DND-41 (cell line): ENCODE measurements at regions not wholly inside any gene's neighbourhood (a gene's known extent, or its start where the extent isn't known, plus 50 kb on each side); places are given as distances from the start of the nearest gene placed in this dataset.

Experiments
- ATAC-seq: fragments of 200-7000 bp; cut with Tn5 transposase; 3 replicates; pipeline ENCODE4 v1.9.1; 2021; ENCODE audit warnings: low read depth; ENCODE audit not compliant: insufficient read depth
- DNase-seq: peaks from one replicate; pipeline ENCODE4 v3.0.0-alpha.2; 2020
- H2AFZ ChIP-seq: 2 replicates; pipeline ENCODE4 v1.6.0; 2012; ENCODE audit warnings: low read depth, low read length
- H3K27ac ChIP-seq: 2 replicates; pipeline ENCODE4 v1.5.1; 2012; ENCODE audit warnings: low read length, inconsistent platforms
- H3K27me3 ChIP-seq: fragments of 200-600 bp; sonication (generic); 2 replicates; pipeline ENCODE4 v1.6.0; 2012; ENCODE audit warnings: low read length, mild to moderate bottlenecking, inconsistent platforms; ENCODE audit not compliant: insufficient read depth, poor library complexity
- H3K36me3 ChIP-seq: 2 replicates; pipeline ENCODE4 v1.5.1; 2012; ENCODE audit warnings: low read length, inconsistent platforms; ENCODE audit not compliant: insufficient read depth
- H3K4me1 ChIP-seq: 2 replicates; pipeline ENCODE4 v1.5.1; 2012; ENCODE audit warnings: mild to moderate bottlenecking, low read length; ENCODE audit not compliant: insufficient read depth
- H3K4me2 ChIP-seq: 2 replicates; pipeline ENCODE4 v1.6.0; 2012; ENCODE audit warnings: mild to moderate bottlenecking, moderate library complexity, low read length, inconsistent platforms; ENCODE audit not compliant: insufficient read depth
- H3K4me3 ChIP-seq, 2 experiments: fragments of 200-600 bp in 1 of 2; shearing (Covaris generic) in 1 of 2; 2 replicates each; pipeline ENCODE4 v1.5.1; 2012 to 2016; ENCODE audit warnings: inconsistent platforms in 2 of 2, low read length in 2 of 2, mild to moderate bottlenecking in 2 of 2, low read depth in 1 of 2, moderate library complexity in 1 of 2
- H3K79me2 ChIP-seq: 2 replicates; pipeline ENCODE4 v1.6.0; 2012; ENCODE audit warnings: low read length, inconsistent platforms; ENCODE audit not compliant: insufficient read depth
- H3K9ac ChIP-seq: 2 replicates; pipeline ENCODE4 v1.6.0; 2012; ENCODE audit warnings: low read depth, mild to moderate bottlenecking, inconsistent platforms, low read length, moderate library complexity
- H3K9me3 ChIP-seq: 2 replicates; pipeline ENCODE4 v1.5.1; 2012; ENCODE audit warnings: low read length, moderate library complexity, mild to moderate bottlenecking, inconsistent platforms; ENCODE audit not compliant: insufficient read depth, severe bottlenecking
- H4K20me1 ChIP-seq: 2 replicates; pipeline ENCODE4 v1.6.0; 2012; ENCODE audit warnings: low read length; ENCODE audit not compliant: insufficient read depth
- CTCF ChIP-seq: IDR thresholded peaks from 2 replicates; pipeline ENCODE4 v1.5.1; 2012; ENCODE audit warnings: borderline replicate concordance, low read length, moderate library complexity, mild to moderate bottlenecking; ENCODE audit not compliant: poor library complexity, severe bottlenecking; ENCODE audit errors: extremely low read depth
- EZH2 ChIP-seq: IDR thresholded peaks from 3 replicates; pipeline ENCODE4 v1.6.1; 2012; ENCODE audit warnings: borderline replicate concordance, low read depth, mild to moderate bottlenecking, moderate library complexity, low read length, inconsistent platforms; ENCODE audit not compliant: severe bottlenecking

DNA sequence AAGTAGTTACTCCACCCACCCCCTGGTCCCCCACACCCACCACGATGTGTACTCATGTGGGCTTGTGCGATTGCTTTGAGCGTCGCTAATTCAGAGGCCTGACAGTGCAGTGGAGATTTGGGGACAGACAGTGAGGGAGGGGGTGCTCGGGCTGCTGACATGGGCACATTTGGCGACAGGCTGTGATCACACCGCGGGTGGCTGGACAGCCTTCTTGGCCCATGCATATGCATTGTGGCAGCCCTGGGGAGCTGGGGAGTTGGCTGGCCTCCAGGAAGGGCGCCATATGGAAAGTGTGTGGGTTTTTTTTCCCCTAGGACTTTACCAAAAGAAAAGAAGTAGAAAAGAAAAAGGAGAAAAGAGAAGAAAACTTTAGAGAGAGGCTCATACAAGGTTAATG, 275.5 kb upstream of the N4BP1 start:
- no peak overlapping the region for H2AFZ ChIP-seq
- H3K36me3 ChIP-seq, result no peaks in the 10 kb centered on the region
- no peaks in the 10 kb centered on the region for H4K20me1 ChIP-seq
- no peaks in the 10 kb centered on the region for H3K9me3 ChIP-seq
- H3K4me3 ChIP-seq, result no peak overlapping the region
- TF ChIP-seq CTCF (no peak), EZH2 (no peak)
- ATAC-seq (no peak), DNase-seq (no peak)
- no peak overlapping the region for H3K27ac ChIP-seq
- H3K79me2 ChIP-seq, result no peaks in the 10 kb centered on the region
- no peaks in the 10 kb centered on the region for H3K27me3 ChIP-seq
- H3K9ac ChIP-seq, result no peak overlapping the region
- no peaks in the 10 kb centered on the region for H3K4me1 ChIP-seq
- H3K4me2 ChIP-seq, result no peak overlapping the region

- no peaks in the 10 kb centered on the region for H3K79me2 ChIP-seq
- no peaks in the 10 kb centered on the region for H4K20me1 ChIP-seq
- ATAC-seq (no peak), DNase-seq (no peak)
- no peaks in the 10 kb centered on the region for H3K36me3 ChIP-seq
- no peak overlapping the region for H3K4me2 ChIP-seq
- H3K27ac ChIP-seq, result no peak overlapping the region
- H3K9me3 ChIP-seq, result no peaks in the 10 kb centered on the region
- H3K9ac ChIP-seq, result no peak overlapping the region
- no peak overlapping the region for H2AFZ ChIP-seq
- TF ChIP-seq CTCF, result no peak
- no peak for TF ChIP-seq EZH2
- H3K27me3 ChIP-seq, result no peaks in the 10 kb centered on the region
- no peaks in the 10 kb centered on the region for H3K4me1 ChIP-seq
- H3K4me3 ChIP-seq, result no peak overlapping the region
Measured at GRCh38 chr16:48881272-48881671, 271.3 kb upstream of the N4BP1 start.

- Histone ChIP-seq H3K4me2 (no peak overlapping the region), H3K4me1 (no peaks in the 10 kb centered on the region), H3K27me3 (no peaks in the 10 kb centered on the region), H4K20me1 (no peaks in the 10 kb centered on the region), H3K36me3 (no peaks in the 10 kb centered on the region), H3K9ac (no peak overlapping the region), H3K27ac (no peak overlapping the region), H3K4me3 (no peak overlapping the region), H3K9me3 (no peaks in the 10 kb centered on the region), H2AFZ (no peak overlapping the region), H3K79me2 (no peaks in the 10 kb centered on the region)
- TF ChIP-seq EZH2 (no peak), CTCF (no peak)
- ATAC-seq, result no peak
- DNase-seq, result no peak
Measured at GRCh38 chr16:48879223-48880122, 269.5 kb upstream of the N4BP1 start.
